Esophagus squamous epithelium (tissue), 4 donors: ENCODE measurements at regions not wholly inside any gene's neighbourhood (a gene's known extent, or its start where the extent isn't known, plus 50 kb on each side); places are given as distances from the start of the nearest gene placed in this dataset.

Experiments used
- CTCF ChIP-seq, 6 experiments: fragments of 450-650 bp in 4 of 6; fragments of 200-600 bp in 2 of 6; sonication (generic) in 2 of 6; IDR thresholded peaks; one replicate each; pipeline ENCODE4 v1.5.1; 2016 to 2019; ENCODE audit warnings: antibody characterized with exemption in 6 of 6, mild to moderate bottlenecking in 4 of 6, moderate library complexity in 4 of 6
- POLR2A ChIP-seq, 4 donors: fragments of 450-650 bp; IDR thresholded peaks; one replicate each; pipeline ENCODE4 v1.6.1; 2017; ENCODE audit warnings: antibody characterized with exemption in 4 of 4, mild to moderate bottlenecking in 4 of 4, moderate library complexity in 3 of 4

GRCh38 chr13:87376081-87376480 is 295.1 kb upstream of the SLITRK5 start:
- TF ChIP-seq POLR2A (IDR thresholded peaks at IDR 0.05), result no peak
- TF ChIP-seq CTCF (IDR thresholded peaks at IDR 0.05), result no peak
